Brain microvascular endothelial cell (primary cell): ENCODE measurements at regions not wholly inside any gene's neighbourhood (a gene's known extent, or its start where the extent isn't known, plus 50 kb on each side); places are given as distances from the start of the nearest gene placed in this dataset.
A peak's percentile ranks its signal among the peaks of the same experiment; 100 is the strongest.

Experiments
- DNase-seq: peaks from one replicate; pipeline ENCODE4 v3.0.0-alpha.2; 2020
- H3K27ac ChIP-seq: fragments of 250-450 bp; sonication (Bioruptor Pico); 2 replicates; pipeline ENCODE4 v1.5.1; 2020; ENCODE audit warnings: mild to moderate bottlenecking, moderate library complexity
- H3K27me3 ChIP-seq: fragments of 250-450 bp; sonication (Bioruptor Pico); replicated peaks from 2 replicates; pipeline ENCODE4 v1.5.1; 2020; ENCODE audit warnings: mild to moderate bottlenecking
- H3K36me3 ChIP-seq: fragments of 250-450 bp; sonication (Bioruptor Pico); replicated peaks from 2 replicates; pipeline ENCODE4 v1.5.1; 2020; ENCODE audit warnings: mild to moderate bottlenecking
- H3K4me3 ChIP-seq: 2 replicates; pipeline ENCODE4 v1.5.1; 2011; ENCODE audit warnings: low read depth, mild to moderate bottlenecking, control low read depth, low read length, moderate library complexity
- in situ Hi-C: cut with HindIII; loops from 2 replicates; pipeline ENCODE4 v1.10.0; 2017; ENCODE audit warnings: low sequenced_read_pairs, low pct_ligation_motif_present
- TF ChIP-seq, protein P1 (sequence below): IDR thresholded peaks from 2 replicates; pipeline ENCODE4 v1.5.1; 2011; ENCODE audit warnings: low read depth, mild to moderate bottlenecking, moderate library complexity, low read length, control low read depth, inconsistent platforms; ENCODE audit errors: missing control alignments

- in situ Hi-C loops, result no loop called here
- no peak overlapping the region for H3K4me3 ChIP-seq
- no peak overlapping the region for H3K27ac ChIP-seq
- H3K27me3 ChIP-seq, result no peaks in the 10 kb centered on the region
- DNase-seq, result peak; percentile 46
- TF ChIP-seq, protein P1, sequence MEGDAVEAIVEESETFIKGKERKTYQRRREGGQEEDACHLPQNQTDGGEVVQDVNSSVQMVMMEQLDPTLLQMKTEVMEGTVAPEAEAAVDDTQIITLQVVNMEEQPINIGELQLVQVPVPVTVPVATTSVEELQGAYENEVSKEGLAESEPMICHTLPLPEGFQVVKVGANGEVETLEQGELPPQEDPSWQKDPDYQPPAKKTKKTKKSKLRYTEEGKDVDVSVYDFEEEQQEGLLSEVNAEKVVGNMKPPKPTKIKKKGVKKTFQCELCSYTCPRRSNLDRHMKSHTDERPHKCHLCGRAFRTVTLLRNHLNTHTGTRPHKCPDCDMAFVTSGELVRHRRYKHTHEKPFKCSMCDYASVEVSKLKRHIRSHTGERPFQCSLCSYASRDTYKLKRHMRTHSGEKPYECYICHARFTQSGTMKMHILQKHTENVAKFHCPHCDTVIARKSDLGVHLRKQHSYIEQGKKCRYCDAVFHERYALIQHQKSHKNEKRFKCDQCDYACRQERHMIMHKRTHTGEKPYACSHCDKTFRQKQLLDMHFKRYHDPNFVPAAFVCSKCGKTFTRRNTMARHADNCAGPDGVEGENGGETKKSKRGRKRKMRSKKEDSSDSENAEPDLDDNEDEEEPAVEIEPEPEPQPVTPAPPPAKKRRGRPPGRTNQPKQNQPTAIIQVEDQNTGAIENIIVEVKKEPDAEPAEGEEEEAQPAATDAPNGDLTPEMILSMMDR, result no peak
- H3K36me3 ChIP-seq, result no peaks in the 10 kb centered on the region
These were observed 86.1 kb upstream of the ZBED5 start for GRCh38 chr11:10943968-10944367.

DNA sequence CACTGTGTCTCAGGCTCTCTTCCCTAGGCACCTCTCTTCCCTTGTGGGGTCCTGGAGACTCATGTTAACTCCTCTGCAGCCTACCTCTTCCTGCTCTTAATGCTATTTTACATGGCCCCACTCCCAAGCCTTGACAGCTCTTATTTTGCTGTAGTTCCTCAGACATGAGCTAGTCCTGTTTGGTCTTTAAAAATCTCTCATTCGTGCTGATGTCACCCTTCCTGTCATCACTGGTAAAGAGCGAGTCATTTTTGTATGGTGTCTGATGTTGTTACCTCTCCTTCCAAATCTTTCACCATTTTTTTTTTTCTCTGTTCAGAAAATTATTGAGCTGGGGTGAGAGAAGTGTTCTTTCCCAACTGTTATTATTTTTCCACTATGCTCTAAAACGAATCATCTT is 84.8 kb upstream of the ZBED5 start:
- Histone ChIP-seq H3K27me3 (no peaks in the 10 kb centered on the region), H3K36me3 (no peaks in the 10 kb centered on the region), H3K27ac (no peak overlapping the region), H3K4me3 (no peak overlapping the region)
- TF ChIP-seq, protein P1, result no peak
- no peak for DNase-seq
- in situ Hi-C loops, result no loop called here

DNA sequence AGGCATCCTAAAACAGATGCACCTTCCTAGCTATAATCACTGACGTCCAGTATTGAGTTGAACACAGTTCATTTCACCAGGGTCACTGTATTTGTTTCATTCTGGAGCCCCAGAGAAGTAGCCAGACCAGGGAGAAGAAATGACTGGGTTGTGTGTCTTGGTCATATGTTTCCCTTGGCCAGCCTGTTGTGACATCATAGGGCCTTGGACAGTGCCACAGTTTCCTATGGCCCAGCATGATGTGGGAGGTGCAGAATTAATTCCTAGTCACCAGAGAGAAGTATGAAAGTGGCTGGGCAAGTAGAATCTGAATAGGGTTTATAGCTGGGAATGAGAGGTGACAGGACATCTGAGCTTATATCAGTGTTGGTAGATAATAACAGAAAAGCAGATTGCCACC is 84.0 kb upstream of the ZBED5 start:
- Histone ChIP-seq H3K27me3 (no peaks in the 10 kb centered on the region), H3K4me3 (no peak overlapping the region), H3K27ac (no peak overlapping the region), H3K36me3 (no peaks in the 10 kb centered on the region)
- in situ Hi-C loops, result no loop called here
- no peak for DNase-seq
- TF ChIP-seq, protein P1, result no peak

GRCh38 chr11:10941414-10941813 is 83.6 kb upstream of the ZBED5 start:
- Histone ChIP-seq H3K36me3 (no peaks in the 10 kb centered on the region), H3K4me3 (no peak overlapping the region), H3K27ac (no peak overlapping the region), H3K27me3 (no peaks in the 10 kb centered on the region)
- in situ Hi-C loops, result no loop called here
- TF ChIP-seq, protein P1, result no peak
- no peak for DNase-seq

GRCh38 chr11:10938650-10939387 is 81.0 kb upstream of the ZBED5 start:
- in situ Hi-C loops, result no loop called here
- no peak overlapping the region for H3K27ac ChIP-seq
- no peak for DNase-seq
- TF ChIP-seq, protein P1, result no peak
- H3K4me3 ChIP-seq, result no peak overlapping the region
- no peaks in the 10 kb centered on the region for H3K27me3 ChIP-seq
- no peaks in the 10 kb centered on the region for H3K36me3 ChIP-seq

DNA sequence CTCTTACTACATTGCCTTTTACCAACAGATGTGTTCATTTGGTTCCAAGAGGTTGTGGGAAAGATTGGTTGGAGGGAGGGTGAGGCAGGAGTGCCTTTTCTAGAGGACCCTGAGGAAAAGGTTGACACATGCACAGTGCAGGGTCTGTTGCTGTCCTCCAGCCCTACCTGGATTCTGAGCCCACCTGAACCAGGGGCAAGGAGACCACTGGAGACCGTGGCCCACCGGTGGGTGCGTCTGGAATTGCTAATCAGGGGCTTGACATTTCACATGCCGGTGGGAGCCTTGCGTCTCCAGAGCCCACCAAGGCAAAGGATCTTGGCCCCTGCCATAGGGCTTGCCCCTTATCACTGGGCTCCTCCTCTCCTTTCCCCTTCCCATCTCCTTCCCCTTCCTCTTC is 80.4 kb upstream of the ZBED5 start:
- TF ChIP-seq, protein P1, result no peak
- Histone ChIP-seq H3K27ac (no peak overlapping the region), H3K36me3 (no peaks in the 10 kb centered on the region), H3K4me3 (no peak overlapping the region), H3K27me3 (no peaks in the 10 kb centered on the region)
- DNase-seq, result no peak
- in situ Hi-C loops, result no loop called here
